ENCODE measurements at regions not wholly inside any gene's neighbourhood (a gene's known extent, or its start where the extent isn't known, plus 50 kb on each side); places are given as distances from the start of the nearest gene placed in this dataset.

DNA sequence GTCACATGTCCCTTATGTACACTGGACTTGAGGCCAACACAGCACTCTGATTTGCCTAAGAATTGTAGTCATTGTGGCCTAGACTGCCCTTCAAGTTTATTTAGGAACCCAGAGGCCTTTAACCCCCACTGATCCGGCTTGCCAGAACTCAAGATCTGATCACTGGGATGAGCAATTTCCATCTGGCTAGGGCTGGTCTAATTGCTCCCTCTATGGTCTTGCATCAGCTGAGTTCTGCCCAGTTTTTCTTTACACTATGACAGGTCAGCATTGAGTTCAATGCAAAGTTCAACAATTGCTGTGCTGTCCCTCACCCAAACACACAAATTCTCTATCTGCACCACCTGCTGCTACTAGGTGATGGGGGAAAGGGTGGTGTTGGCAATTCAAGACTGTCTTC, 146.9 kb upstream of the MDGA2 start:
- Histone ChIP-seq H3K27ac (ENCODE audit: low read depth, low read length) (no peak overlapping the region), H3K9me2 (ENCODE audit: insufficient read depth) (no peaks in the 10 kb centered on the region), H3K79me2 (ENCODE audit: insufficient read depth, low read length) (no peaks in the 10 kb centered on the region), H3K27me3 (ENCODE audit: insufficient read depth, low read length) (no peaks in the 10 kb centered on the region), H3K4me2 (ENCODE audit: low read length) (no peak overlapping the region), H4K20me1 (ENCODE audit: insufficient read depth) (no peaks in the 10 kb centered on the region), H3K36me3 (ENCODE audit: control insufficient read depth in 1 of 2, insufficient read depth in 2 of 2, low read length in 2 of 2) (no peaks in the 10 kb centered on the region), H3K4me1 (ENCODE audit: control insufficient read depth in 1 of 2, insufficient read depth in 2 of 2, low read length in 2 of 2) (no peaks in the 10 kb centered on the region), H2AFZ (ENCODE audit: low read depth, low read length, poor library complexity, severe bottlenecking) (no peak overlapping the region), H3K4me3 (replicated peaks in 1 of 2; ENCODE audit: low read depth in 1 of 2, low read length in 2 of 2) (no peak overlapping the region), H3K9ac (ENCODE audit: low read length) (no peak overlapping the region), H3K9me3 (ENCODE audit: control insufficient read depth in 1 of 2, insufficient read depth in 1 of 2, low read depth in 1 of 2, low read length in 2 of 2) (no peaks in the 10 kb centered on the region; a peak in 2 of 4 replicates)
- ATAC-seq = no peak
- ChIA-PET POLR2A (no interaction called here), RAD21 (ENCODE audit: low non-redundant PET in 1 of 2, low total read pairs in 2 of 2, uncharacterized antibody in 2 of 2, unreplicated experiment in 2 of 2) (no interaction called here), CTCF (no interaction called here)
- BruUV-seq (replicated peaks) = no TSS peak
- intact Hi-C loops (cut with micrococcal nuclease) = no loop called here
- DNase-seq (ENCODE audit: low read depth, low spot score) = no peak
- TF ChIP-seq EZH2 (IDR thresholded peaks at IDR 0.05) = no peak

DNA sequence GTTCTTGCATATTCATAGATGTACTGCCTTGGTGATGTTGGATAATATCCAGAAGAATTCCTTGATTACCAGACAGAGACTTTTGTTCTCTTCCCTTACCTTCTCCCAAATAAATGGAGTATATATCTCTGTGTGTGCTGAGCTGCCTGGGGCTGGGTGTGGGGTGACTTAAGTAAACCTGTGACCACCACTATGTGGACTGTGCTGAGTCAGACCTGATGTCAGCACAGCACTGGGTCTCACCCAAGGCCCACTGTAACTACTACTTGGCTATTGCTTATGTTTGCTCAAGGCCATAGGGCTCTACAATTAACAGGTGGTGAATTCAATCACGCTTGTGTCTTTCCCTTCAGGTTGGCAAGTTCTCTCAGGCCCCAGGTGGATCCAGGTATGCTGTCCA, 145.7 kb upstream of the MDGA2 start:
- no TSS peak for BruUV-seq (replicated peaks)
- Histone ChIP-seq H2AFZ (ENCODE audit: low read depth, low read length, poor library complexity, severe bottlenecking) (no peak overlapping the region), H3K9me2 (ENCODE audit: insufficient read depth) (no peaks in the 10 kb centered on the region), H3K27ac (ENCODE audit: low read depth, low read length) (no peak overlapping the region), H3K27me3 (ENCODE audit: insufficient read depth, low read length) (no peaks in the 10 kb centered on the region), H3K4me1 (ENCODE audit: control insufficient read depth in 1 of 2, insufficient read depth in 2 of 2, low read length in 2 of 2) (no peaks in the 10 kb centered on the region), H3K79me2 (ENCODE audit: insufficient read depth, low read length) (no peaks in the 10 kb centered on the region), H3K4me3 (replicated peaks in 1 of 2; ENCODE audit: low read depth in 1 of 2, low read length in 2 of 2) (no peak overlapping the region), H3K36me3 (ENCODE audit: control insufficient read depth in 1 of 2, insufficient read depth in 2 of 2, low read length in 2 of 2) (no peaks in the 10 kb centered on the region), H3K9me3 (ENCODE audit: control insufficient read depth in 1 of 2, insufficient read depth in 1 of 2, low read depth in 1 of 2, low read length in 2 of 2) (peaks cover 0 to 3% of the 10 kb centered on the region in 2 experiments; a peak in 2 of 4 replicates), H3K4me2 (ENCODE audit: low read length) (no peak overlapping the region), H3K9ac (ENCODE audit: low read length) (no peak overlapping the region), H4K20me1 (ENCODE audit: insufficient read depth) (no peaks in the 10 kb centered on the region)
- TF ChIP-seq, protein P1, sequence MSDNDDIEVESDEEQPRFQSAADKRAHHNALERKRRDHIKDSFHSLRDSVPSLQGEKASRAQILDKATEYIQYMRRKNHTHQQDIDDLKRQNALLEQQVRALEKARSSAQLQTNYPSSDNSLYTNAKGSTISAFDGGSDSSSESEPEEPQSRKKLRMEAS (IDR thresholded peaks at IDR 0.05) = no peak
- TF ChIP-seq RAD21 (IDR thresholded peaks at IDR 0.05; ENCODE audit: low read depth) (no peak), ZNF274 (IDR thresholded peaks at IDR 0.05; ENCODE audit: low read depth, low read length) (no peak), SP1 (IDR thresholded peaks at IDR 0.05; ENCODE audit: low read depth) (no peak), TCF7L2 (IDR thresholded peaks at IDR 0.05; ENCODE audit: borderline replicate concordance, extremely low read depth, insufficient read depth, insufficient read length) (no peak), SRF (IDR thresholded peaks at IDR 0.05; ENCODE audit: low read depth) (no peak), POLR2AphosphoS5 (IDR thresholded peaks at IDR 0.05; ENCODE audit: low read depth, low read length) (no peak), FOSL1 (IDR thresholded peaks at IDR 0.05; ENCODE audit: low read depth) (no peak), ZFX (IDR thresholded peaks at IDR 0.05) (no peak), ELF1 (IDR thresholded peaks at IDR 0.05; ENCODE audit: borderline replicate concordance, low read depth) (no peak), SIN3A (IDR thresholded peaks at IDR 0.05; ENCODE audit: low read depth) (no peak), YY1 (IDR thresholded peaks at IDR 0.05; ENCODE audit: extremely low read depth, insufficient replicate concordance, low read depth, low read length) (no peak), EZH2 (IDR thresholded peaks at IDR 0.05) (no peak)
- TF ChIP-seq, protein P2, sequence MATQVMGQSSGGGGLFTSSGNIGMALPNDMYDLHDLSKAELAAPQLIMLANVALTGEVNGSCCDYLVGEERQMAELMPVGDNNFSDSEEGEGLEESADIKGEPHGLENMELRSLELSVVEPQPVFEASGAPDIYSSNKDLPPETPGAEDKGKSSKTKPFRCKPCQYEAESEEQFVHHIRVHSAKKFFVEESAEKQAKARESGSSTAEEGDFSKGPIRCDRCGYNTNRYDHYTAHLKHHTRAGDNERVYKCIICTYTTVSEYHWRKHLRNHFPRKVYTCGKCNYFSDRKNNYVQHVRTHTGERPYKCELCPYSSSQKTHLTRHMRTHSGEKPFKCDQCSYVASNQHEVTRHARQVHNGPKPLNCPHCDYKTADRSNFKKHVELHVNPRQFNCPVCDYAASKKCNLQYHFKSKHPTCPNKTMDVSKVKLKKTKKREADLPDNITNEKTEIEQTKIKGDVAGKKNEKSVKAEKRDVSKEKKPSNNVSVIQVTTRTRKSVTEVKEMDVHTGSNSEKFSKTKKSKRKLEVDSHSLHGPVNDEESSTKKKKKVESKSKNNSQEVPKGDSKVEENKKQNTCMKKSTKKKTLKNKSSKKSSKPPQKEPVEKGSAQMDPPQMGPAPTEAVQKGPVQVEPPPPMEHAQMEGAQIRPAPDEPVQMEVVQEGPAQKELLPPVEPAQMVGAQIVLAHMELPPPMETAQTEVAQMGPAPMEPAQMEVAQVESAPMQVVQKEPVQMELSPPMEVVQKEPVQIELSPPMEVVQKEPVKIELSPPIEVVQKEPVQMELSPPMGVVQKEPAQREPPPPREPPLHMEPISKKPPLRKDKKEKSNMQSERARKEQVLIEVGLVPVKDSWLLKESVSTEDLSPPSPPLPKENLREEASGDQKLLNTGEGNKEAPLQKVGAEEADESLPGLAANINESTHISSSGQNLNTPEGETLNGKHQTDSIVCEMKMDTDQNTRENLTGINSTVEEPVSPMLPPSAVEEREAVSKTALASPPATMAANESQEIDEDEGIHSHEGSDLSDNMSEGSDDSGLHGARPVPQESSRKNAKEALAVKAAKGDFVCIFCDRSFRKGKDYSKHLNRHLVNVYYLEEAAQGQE (IDR thresholded peaks at IDR 0.05; ENCODE audit: low read depth) = no peak
- TF ChIP-seq, protein P3, sequence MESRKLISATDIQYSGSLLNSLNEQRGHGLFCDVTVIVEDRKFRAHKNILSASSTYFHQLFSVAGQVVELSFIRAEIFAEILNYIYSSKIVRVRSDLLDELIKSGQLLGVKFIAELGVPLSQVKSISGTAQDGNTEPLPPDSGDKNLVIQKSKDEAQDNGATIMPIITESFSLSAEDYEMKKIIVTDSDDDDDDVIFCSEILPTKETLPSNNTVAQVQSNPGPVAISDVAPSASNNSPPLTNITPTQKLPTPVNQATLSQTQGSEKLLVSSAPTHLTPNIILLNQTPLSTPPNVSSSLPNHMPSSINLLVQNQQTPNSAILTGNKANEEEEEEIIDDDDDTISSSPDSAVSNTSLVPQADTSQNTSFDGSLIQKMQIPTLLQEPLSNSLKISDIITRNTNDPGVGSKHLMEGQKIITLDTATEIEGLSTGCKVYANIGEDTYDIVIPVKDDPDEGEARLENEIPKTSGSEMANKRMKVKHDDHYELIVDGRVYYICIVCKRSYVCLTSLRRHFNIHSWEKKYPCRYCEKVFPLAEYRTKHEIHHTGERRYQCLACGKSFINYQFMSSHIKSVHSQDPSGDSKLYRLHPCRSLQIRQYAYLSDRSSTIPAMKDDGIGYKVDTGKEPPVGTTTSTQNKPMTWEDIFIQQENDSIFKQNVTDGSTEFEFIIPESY (IDR thresholded peaks at IDR 0.05; ENCODE audit: extremely low read depth, insufficient replicate concordance, low read length) = no peak
- POLR2A ChIA-PET = no interaction called here
- ATAC-seq (no peak), DNase-seq (ENCODE audit: low read depth, low spot score) (no peak)
- intact Hi-C loops (cut with micrococcal nuclease) = no loop called here
- RAD21 ChIA-PET (ENCODE audit: low non-redundant PET in 1 of 2, low total read pairs in 2 of 2, uncharacterized antibody in 2 of 2, unreplicated experiment in 2 of 2) = no interaction called here
- CTCF ChIA-PET = no interaction called here
